Esophagus muscularis mucosa (tissue), 4 donors: ENCODE measurements at regions not wholly inside any gene's neighbourhood (a gene's known extent, or its start where the extent isn't known, plus 50 kb on each side); places are given as distances from the start of the nearest gene placed in this dataset.

Source experiments
- DNase-seq: peaks from one replicate; pipeline ENCODE4 v3.0.0-alpha.2; 2017; ENCODE audit errors: extremely low spot score
- H3K27ac ChIP-seq, 4 donors: fragments of 200-600 bp; sonication (generic); replicated peaks in 1 of 4; 1 replicate in 3 of 4; 2 replicates in 1 of 4; pipeline ENCODE4 v1.5.1; 2016 to 2019; ENCODE audit warnings: mild to moderate bottlenecking in 1 of 4
- H3K27me3 ChIP-seq, 4 donors: fragments of 200-600 bp; sonication (generic); one replicate each; pipeline versions ENCODE4 v1.5.1 to v1.6.0; 2016 to 2019
- H3K36me3 ChIP-seq, 4 donors: fragments of 200-600 bp; sonication (generic); one replicate each; pipeline ENCODE4 v1.5.1; 2016 to 2019
- H3K4me1 ChIP-seq, 4 donors: fragments of 200-600 bp; sonication (generic); one replicate each; pipeline ENCODE4 v1.5.1; 2016 to 2019
- H3K4me3 ChIP-seq, 4 donors: fragments of 200-600 bp; sonication (generic); 1 replicate in 2 of 4; 2 replicates in 2 of 4; pipeline ENCODE4 v1.5.1; 2016 to 2019; ENCODE audit warnings: mild to moderate bottlenecking in 4 of 4, moderate library complexity in 1 of 4
- H3K9me3 ChIP-seq, 4 donors: fragments of 200-600 bp; sonication (generic); 1 replicate in 3 of 4; 2 replicates in 1 of 4; pipeline ENCODE4 v1.5.1; 2016 to 2019
- EP300 ChIP-seq: sonication (generic); formaldehyde crosslinking; IDR thresholded peaks from one replicate; pipeline ENCODE4 v1.6.1; 2017; ENCODE audit warnings: antibody characterized with exemption
- POLR2A ChIP-seq: fragments of 450-650 bp; IDR thresholded peaks from one replicate; pipeline ENCODE4 v1.6.1; 2017; ENCODE audit warnings: antibody characterized with exemption, moderate library complexity, mild to moderate bottlenecking, low read depth
- POLR2AphosphoS5 ChIP-seq, 2 donors: sonication (generic); formaldehyde crosslinking; IDR thresholded peaks; one replicate each; pipeline ENCODE4 v1.6.1; 2017; ENCODE audit warnings: antibody characterized with exemption in 2 of 2
- WGBS: methylation state at CpG from one replicate; pipeline ENCODE4 v1.1.5; 2018; 5-methylcytosine and 5-hydroxymethylcytosine counted together
- intact Hi-C: fragments of 100-400 bp; cut with DNase I; formaldehyde crosslinking; loops from one replicate; pipeline ENCODE4 v1.15.1; 2023
- TF ChIP-seq, protein P1 (sequence below), 3 experiments: fragments of 200-600 bp in 2 of 3; fragments of 450-650 bp in 1 of 3; sonication (generic) in 2 of 3; IDR thresholded peaks; one replicate each; pipeline ENCODE4 v1.5.1; 2017 to 2019; ENCODE audit warnings: antibody characterized with exemption in 3 of 3, mild to moderate bottlenecking in 2 of 3, moderate library complexity in 1 of 3

- Histone ChIP-seq H3K27me3 (no peaks in the 10 kb centered on the region), H3K4me1 (no peaks in the 10 kb centered on the region), H3K36me3 (no peaks in the 10 kb centered on the region), H3K27ac (no peak overlapping the region), H3K9me3 (no peaks in the 10 kb centered on the region), H3K4me3 (no peak overlapping the region)
- TF ChIP-seq POLR2A (no peak), POLR2AphosphoS5 (IDR thresholded peaks at IDR 0.05) (no peak), EP300 (no peak)
- TF ChIP-seq, protein P1, sequence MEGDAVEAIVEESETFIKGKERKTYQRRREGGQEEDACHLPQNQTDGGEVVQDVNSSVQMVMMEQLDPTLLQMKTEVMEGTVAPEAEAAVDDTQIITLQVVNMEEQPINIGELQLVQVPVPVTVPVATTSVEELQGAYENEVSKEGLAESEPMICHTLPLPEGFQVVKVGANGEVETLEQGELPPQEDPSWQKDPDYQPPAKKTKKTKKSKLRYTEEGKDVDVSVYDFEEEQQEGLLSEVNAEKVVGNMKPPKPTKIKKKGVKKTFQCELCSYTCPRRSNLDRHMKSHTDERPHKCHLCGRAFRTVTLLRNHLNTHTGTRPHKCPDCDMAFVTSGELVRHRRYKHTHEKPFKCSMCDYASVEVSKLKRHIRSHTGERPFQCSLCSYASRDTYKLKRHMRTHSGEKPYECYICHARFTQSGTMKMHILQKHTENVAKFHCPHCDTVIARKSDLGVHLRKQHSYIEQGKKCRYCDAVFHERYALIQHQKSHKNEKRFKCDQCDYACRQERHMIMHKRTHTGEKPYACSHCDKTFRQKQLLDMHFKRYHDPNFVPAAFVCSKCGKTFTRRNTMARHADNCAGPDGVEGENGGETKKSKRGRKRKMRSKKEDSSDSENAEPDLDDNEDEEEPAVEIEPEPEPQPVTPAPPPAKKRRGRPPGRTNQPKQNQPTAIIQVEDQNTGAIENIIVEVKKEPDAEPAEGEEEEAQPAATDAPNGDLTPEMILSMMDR (IDR thresholded peaks at IDR 0.05) = no peak
- intact Hi-C loops = no loop called here
- 78% methylated on average over 1 of the region's 1 CpG for WGBS
- no peak for DNase-seq
Measured at GRCh38 chr5:25393957-25394356, 749.2 kb upstream of the CDH10 start.

DNA sequence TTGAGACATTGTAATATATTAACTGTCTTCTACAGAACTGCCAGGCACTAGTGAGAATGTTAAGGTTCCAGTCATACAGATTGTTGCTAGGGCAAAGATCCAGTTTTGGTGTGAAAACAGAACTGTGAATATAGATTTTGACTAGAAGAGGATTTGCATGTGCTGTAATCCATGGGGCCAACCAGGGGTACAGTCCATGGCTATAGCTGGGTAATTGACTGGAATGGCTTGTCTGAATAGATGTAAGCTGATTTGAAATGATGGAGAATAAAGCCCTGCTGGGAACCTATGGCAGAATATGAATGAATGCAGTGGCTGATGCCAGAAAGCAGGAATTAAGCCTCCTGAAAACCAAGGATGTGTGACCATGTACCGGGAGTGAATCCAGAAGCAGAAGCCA is 748.5 kb upstream of the CDH10 start:
- no peak for DNase-seq
- Histone ChIP-seq H3K4me1 (no peaks in the 10 kb centered on the region), H3K27ac (no peak overlapping the region), H3K27me3 (no peaks in the 10 kb centered on the region), H3K4me3 (no peak overlapping the region), H3K36me3 (no peaks in the 10 kb centered on the region), H3K9me3 (no peaks in the 10 kb centered on the region)
- TF ChIP-seq, protein P1 (IDR thresholded peaks at IDR 0.05) = no peak
- TF ChIP-seq EP300 (no peak), POLR2A (no peak), POLR2AphosphoS5 (IDR thresholded peaks at IDR 0.05) (no peak)
- 68% methylated on average over 1 of the region's 1 CpG for WGBS
- intact Hi-C loops = no loop called here

GRCh38 chr5:25387953-25388352 is 743.2 kb upstream of the CDH10 start:
- H3K4me3 ChIP-seq = no peak overlapping the region
- TF ChIP-seq EP300 (no peak), POLR2AphosphoS5 (IDR thresholded peaks at IDR 0.05) (no peak)
- TF ChIP-seq, protein P1 (IDR thresholded peaks at IDR 0.05) = no peak
- no peaks in the 10 kb centered on the region for H3K36me3 ChIP-seq
- WGBS = 68% methylated on average over 1 of the region's 1 CpG
- intact Hi-C loops = no loop called here
- H3K27ac ChIP-seq = no peak overlapping the region
- no peaks in the 10 kb centered on the region for H3K27me3 ChIP-seq
- H3K4me1 ChIP-seq = no peaks in the 10 kb centered on the region
- DNase-seq = no peak
- no peaks in the 10 kb centered on the region for H3K9me3 ChIP-seq

- Histone ChIP-seq H3K36me3 (no peaks in the 10 kb centered on the region), H3K9me3 (peaks cover 0 to 11% (median 0%) of the 10 kb centered on the region in 4 donors), H3K4me3 (no peak overlapping the region), H3K27ac (no peak overlapping the region), H3K27me3 (no peaks in the 10 kb centered on the region), H3K4me1 (no peaks in the 10 kb centered on the region)
- intact Hi-C loops = no loop called here
- WGBS = 88% methylated on average over 3 of the region's 5 CpGs
- DNase-seq = no peak
- TF ChIP-seq POLR2A (no peak), POLR2AphosphoS5 (IDR thresholded peaks at IDR 0.05) (no peak), EP300 (no peak)
- TF ChIP-seq, protein P1 (IDR thresholded peaks at IDR 0.05) = no peak
Measured at GRCh38 chr5:25362799-25363198, 718.0 kb upstream of the CDH10 start.

GRCh38 chr5:25358919-25359318 is 714.1 kb upstream of the CDH10 start:
- H3K4me1 ChIP-seq = no peaks in the 10 kb centered on the region
- TF ChIP-seq, protein P1 (IDR thresholded peaks at IDR 0.05) = no peak
- no peak for DNase-seq
- H3K27me3 ChIP-seq = no peaks in the 10 kb centered on the region
- no peaks in the 10 kb centered on the region for H3K36me3 ChIP-seq
- H3K9me3 ChIP-seq = peaks cover 0 to 11% (median 0%) of the 10 kb centered on the region in 4 donors
- no peak overlapping the region for H3K4me3 ChIP-seq
- WGBS = 68% methylated on average over 2 of the region's 2 CpGs
- H3K27ac ChIP-seq = no peak overlapping the region
- intact Hi-C loops = no loop called here
